Nephron (organoid): ENCODE measurements at regions not wholly inside any gene's neighbourhood (a gene's known extent, or its start where the extent isn't known, plus 50 kb on each side); places are given as distances from the start of the nearest gene placed in this dataset.

Source experiments
- H3K27ac Mint-ChIP-seq, 3 experiments: 2 replicates each; pipeline ENCODE4 v1.8.0; 2020; ENCODE audit warnings: mixed read lengths in 3 of 3, mild to moderate bottlenecking in 2 of 3, moderate library complexity in 1 of 3
- H3K27me3 Mint-ChIP-seq: 2 replicates; pipeline ENCODE4 v1.8.0; 2021; ENCODE audit warnings: low read depth, mild to moderate bottlenecking, moderate library complexity, mixed read lengths
- H3K36me3 Mint-ChIP-seq: 2 replicates; pipeline ENCODE4 v1.8.0; 2020; ENCODE audit warnings: low read depth, mixed read lengths
- H3K4me1 Mint-ChIP-seq: 2 replicates; pipeline ENCODE4 v1.8.0; 2020; ENCODE audit warnings: mixed read lengths
- H3K4me3 Mint-ChIP-seq, 3 experiments: 2 replicates each; pipeline ENCODE4 v1.8.0; 2020; ENCODE audit warnings: mild to moderate bottlenecking in 3 of 3, mixed read lengths in 3 of 3, moderate library complexity in 2 of 3
- H3K9me3 Mint-ChIP-seq: 2 replicates; pipeline ENCODE4 v1.8.0; 2020; ENCODE audit warnings: mixed read lengths
- TF ChIP-seq, protein P1 (sequence below), 3 experiments: fragments of 200-600 bp; sonication (generic); IDR thresholded peaks; one replicate each; pipeline ENCODE4 v1.5.0; 2021; ENCODE audit warnings: antibody characterized with exemption in 3 of 3; ENCODE audit not compliant: unreplicated experiment in 3 of 3

DNA sequence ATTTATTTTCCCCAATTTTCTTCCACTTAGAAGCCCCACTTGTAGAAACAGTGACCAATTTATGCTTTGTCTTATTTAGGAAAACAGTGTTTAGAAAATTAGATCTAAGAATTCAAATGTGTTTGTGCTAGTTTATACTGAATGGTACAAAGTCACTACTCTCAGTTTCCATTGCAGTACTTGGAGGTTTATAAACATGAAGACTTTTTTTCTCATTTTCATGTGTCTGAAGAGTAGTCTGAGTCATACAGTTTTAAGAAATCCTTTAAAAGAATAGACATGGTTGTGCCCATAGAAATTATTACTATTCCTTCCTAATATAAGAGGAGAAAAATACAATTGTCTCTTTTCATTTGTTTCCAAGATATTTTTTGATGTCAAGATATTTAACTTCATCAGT, 458.7 kb downstream of the NAF1 start:
- TF ChIP-seq, protein P1, sequence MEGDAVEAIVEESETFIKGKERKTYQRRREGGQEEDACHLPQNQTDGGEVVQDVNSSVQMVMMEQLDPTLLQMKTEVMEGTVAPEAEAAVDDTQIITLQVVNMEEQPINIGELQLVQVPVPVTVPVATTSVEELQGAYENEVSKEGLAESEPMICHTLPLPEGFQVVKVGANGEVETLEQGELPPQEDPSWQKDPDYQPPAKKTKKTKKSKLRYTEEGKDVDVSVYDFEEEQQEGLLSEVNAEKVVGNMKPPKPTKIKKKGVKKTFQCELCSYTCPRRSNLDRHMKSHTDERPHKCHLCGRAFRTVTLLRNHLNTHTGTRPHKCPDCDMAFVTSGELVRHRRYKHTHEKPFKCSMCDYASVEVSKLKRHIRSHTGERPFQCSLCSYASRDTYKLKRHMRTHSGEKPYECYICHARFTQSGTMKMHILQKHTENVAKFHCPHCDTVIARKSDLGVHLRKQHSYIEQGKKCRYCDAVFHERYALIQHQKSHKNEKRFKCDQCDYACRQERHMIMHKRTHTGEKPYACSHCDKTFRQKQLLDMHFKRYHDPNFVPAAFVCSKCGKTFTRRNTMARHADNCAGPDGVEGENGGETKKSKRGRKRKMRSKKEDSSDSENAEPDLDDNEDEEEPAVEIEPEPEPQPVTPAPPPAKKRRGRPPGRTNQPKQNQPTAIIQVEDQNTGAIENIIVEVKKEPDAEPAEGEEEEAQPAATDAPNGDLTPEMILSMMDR (IDR thresholded peaks at IDR 0.05; ENCODE audit: unreplicated experiment in 3 of 3) = no peak
- no peaks in the 10 kb centered on the region for H3K36me3 Mint-ChIP-seq
- peaks cover 4% of the 10 kb centered on the region for H3K27me3 Mint-ChIP-seq
- H3K27ac Mint-ChIP-seq = no peak overlapping the region
- peaks cover 25% of the 10 kb centered on the region for H3K4me1 Mint-ChIP-seq
- peaks cover 11% of the 10 kb centered on the region for H3K9me3 Mint-ChIP-seq
- H3K4me3 Mint-ChIP-seq = no peak overlapping the region

GRCh38 chr4:162706632-162707031, 460.1 kb downstream of the NAF1 start:
- H3K4me1 Mint-ChIP-seq = peaks cover 32% of the 10 kb centered on the region
- peak overlapping the region; percentile 38 to 75 (median 68) for H3K27ac Mint-ChIP-seq
- H3K27me3 Mint-ChIP-seq = peaks cover 4% of the 10 kb centered on the region
- TF ChIP-seq, protein P1 (IDR thresholded peaks at IDR 0.05; ENCODE audit: unreplicated experiment in 3 of 3) = no peak
- peaks cover 11% of the 10 kb centered on the region for H3K9me3 Mint-ChIP-seq
- H3K4me3 Mint-ChIP-seq = no peak overlapping the region
- H3K36me3 Mint-ChIP-seq = no peaks in the 10 kb centered on the region

- no peaks in the 10 kb centered on the region for H3K36me3 Mint-ChIP-seq
- H3K4me1 Mint-ChIP-seq = peaks cover 35% of the 10 kb centered on the region
- H3K27me3 Mint-ChIP-seq = peaks cover 4% of the 10 kb centered on the region
- H3K27ac Mint-ChIP-seq = peak overlapping the region; percentile 38 to 75 (median 68)
- TF ChIP-seq, protein P1 (IDR thresholded peaks at IDR 0.05; ENCODE audit: unreplicated experiment in 3 of 3) = no peak
- H3K9me3 Mint-ChIP-seq = peaks cover 11% of the 10 kb centered on the region
- no peak overlapping the region for H3K4me3 Mint-ChIP-seq
These were observed 460.6 kb downstream of the NAF1 start for GRCh38 chr4:162706051-162706450.

GRCh38 chr4:162705130-162705803, 461.4 kb downstream of the NAF1 start:
- Mint-ChIP-seq H3K9me3 (peaks cover 8% of the 10 kb centered on the region), H3K4me3 (peak overlapping the region in 1 of 3 experiments; percentile 64), H3K27me3 (peaks cover 4% of the 10 kb centered on the region), H3K4me1 (peaks cover 35% of the 10 kb centered on the region), H3K36me3 (no peaks in the 10 kb centered on the region), H3K27ac (peak overlapping the region; percentile 19 to 68 (median 63))
- TF ChIP-seq, protein P1 (IDR thresholded peaks at IDR 0.05; ENCODE audit: unreplicated experiment in 3 of 3) = no peak

DNA sequence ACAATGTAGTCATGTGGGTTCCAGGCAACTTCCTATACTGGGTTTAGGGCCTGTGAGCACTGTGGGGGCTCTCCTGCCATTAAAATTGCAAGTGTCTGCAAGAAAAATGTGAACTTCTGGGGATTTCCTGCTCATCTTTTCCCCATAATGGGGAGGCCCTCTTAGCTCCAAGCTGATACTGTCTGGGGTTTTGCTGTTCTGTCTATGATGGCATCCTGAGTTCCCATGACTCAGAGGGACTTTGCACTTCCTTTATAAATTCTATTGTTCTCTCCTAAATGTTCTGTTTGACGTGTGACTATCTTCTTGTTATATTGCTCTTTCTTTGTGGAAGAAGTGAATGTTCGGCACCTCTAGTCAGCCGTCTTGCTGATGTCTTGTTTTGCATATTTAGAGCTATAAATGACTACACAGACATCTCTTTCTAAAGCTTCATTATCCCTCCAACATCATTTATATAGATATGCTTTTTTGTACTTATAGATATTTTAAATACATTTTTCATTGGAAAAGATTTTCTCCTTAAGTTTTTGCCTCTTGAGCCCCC, 465.8 kb downstream of the NAF1 start:
- TF ChIP-seq, protein P1 (IDR thresholded peaks at IDR 0.05; ENCODE audit: unreplicated experiment in 3 of 3) = no peak
- Mint-ChIP-seq H3K36me3 (no peaks in the 10 kb centered on the region), H3K4me3 (no peak overlapping the region), H3K27ac (no peak overlapping the region), H3K4me1 (peaks cover 27% of the 10 kb centered on the region), H3K27me3 (no peaks in the 10 kb centered on the region), H3K9me3 (peaks cover 2% of the 10 kb centered on the region)

GRCh38 chr4:162700358-162700757, 466.3 kb downstream of the NAF1 start:
- H3K27me3 Mint-ChIP-seq = no peaks in the 10 kb centered on the region
- peaks cover 2% of the 10 kb centered on the region for H3K9me3 Mint-ChIP-seq
- TF ChIP-seq, protein P1 (IDR thresholded peaks at IDR 0.05; ENCODE audit: unreplicated experiment in 3 of 3) = no peak
- no peak overlapping the region for H3K4me3 Mint-ChIP-seq
- no peak overlapping the region for H3K27ac Mint-ChIP-seq
- peaks cover 22% of the 10 kb centered on the region for H3K4me1 Mint-ChIP-seq
- H3K36me3 Mint-ChIP-seq = no peaks in the 10 kb centered on the region
